Lower leg skin (tissue), 4 donors: ENCODE measurements at regions not wholly inside any gene's neighbourhood (a gene's known extent, or its start where the extent isn't known, plus 50 kb on each side); places are given as distances from the start of the nearest gene placed in this dataset.

Experiments
- DNase-seq, 2 donors: peaks; one replicate each; pipeline ENCODE4 v3.0.0-alpha.2; 2019; ENCODE audit warnings: low spot score in 2 of 2
- H3K4me3 ChIP-seq: fragments of 200-600 bp; sonication (generic); 2 replicates; pipeline ENCODE4 v1.5.1; 2017; ENCODE audit warnings: mild to moderate bottlenecking, low read depth; ENCODE audit not compliant: poor library complexity, severe bottlenecking
- POLR2A ChIP-seq, 2 donors: fragments of 450-650 bp; IDR thresholded peaks; one replicate each; pipeline ENCODE4 v1.6.1; 2016 to 2017; ENCODE audit warnings: antibody characterized with exemption in 2 of 2, mild to moderate bottlenecking in 1 of 2, moderate library complexity in 1 of 2
- WGBS, 2 donors: methylation state at CpG; one replicate each; pipeline ENCODE4 v1.1.5; 2018; 5-methylcytosine and 5-hydroxymethylcytosine counted together
- intact Hi-C: fragments of 100-400 bp; cut with DNase I; formaldehyde crosslinking; loops from one replicate; pipeline ENCODE4 v1.15.0; 2023; ENCODE audit warnings: low total_unique reads
- TF ChIP-seq, protein P1 (sequence below), 3 donors: fragments of 450-650 bp; IDR thresholded peaks; one replicate each; pipeline ENCODE4 v1.5.1; 2016; ENCODE audit warnings: antibody characterized with exemption in 3 of 3, mild to moderate bottlenecking in 3 of 3, moderate library complexity in 2 of 3

- TF ChIP-seq POLR2A (IDR thresholded peaks at IDR 0.05), result no peak
- TF ChIP-seq, protein P1, sequence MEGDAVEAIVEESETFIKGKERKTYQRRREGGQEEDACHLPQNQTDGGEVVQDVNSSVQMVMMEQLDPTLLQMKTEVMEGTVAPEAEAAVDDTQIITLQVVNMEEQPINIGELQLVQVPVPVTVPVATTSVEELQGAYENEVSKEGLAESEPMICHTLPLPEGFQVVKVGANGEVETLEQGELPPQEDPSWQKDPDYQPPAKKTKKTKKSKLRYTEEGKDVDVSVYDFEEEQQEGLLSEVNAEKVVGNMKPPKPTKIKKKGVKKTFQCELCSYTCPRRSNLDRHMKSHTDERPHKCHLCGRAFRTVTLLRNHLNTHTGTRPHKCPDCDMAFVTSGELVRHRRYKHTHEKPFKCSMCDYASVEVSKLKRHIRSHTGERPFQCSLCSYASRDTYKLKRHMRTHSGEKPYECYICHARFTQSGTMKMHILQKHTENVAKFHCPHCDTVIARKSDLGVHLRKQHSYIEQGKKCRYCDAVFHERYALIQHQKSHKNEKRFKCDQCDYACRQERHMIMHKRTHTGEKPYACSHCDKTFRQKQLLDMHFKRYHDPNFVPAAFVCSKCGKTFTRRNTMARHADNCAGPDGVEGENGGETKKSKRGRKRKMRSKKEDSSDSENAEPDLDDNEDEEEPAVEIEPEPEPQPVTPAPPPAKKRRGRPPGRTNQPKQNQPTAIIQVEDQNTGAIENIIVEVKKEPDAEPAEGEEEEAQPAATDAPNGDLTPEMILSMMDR (IDR thresholded peaks at IDR 0.05), result no peak
- intact Hi-C loops, result no loop called here
- no peak for DNase-seq
- WGBS, 2 donors, result 86% methylated on average over 3 of the region's 3 CpGs
- H3K4me3 ChIP-seq, result no peak overlapping the region
These were observed 303.6 kb downstream of the BARHL2 start for GRCh38 chr1:90413519-90413918.

DNA sequence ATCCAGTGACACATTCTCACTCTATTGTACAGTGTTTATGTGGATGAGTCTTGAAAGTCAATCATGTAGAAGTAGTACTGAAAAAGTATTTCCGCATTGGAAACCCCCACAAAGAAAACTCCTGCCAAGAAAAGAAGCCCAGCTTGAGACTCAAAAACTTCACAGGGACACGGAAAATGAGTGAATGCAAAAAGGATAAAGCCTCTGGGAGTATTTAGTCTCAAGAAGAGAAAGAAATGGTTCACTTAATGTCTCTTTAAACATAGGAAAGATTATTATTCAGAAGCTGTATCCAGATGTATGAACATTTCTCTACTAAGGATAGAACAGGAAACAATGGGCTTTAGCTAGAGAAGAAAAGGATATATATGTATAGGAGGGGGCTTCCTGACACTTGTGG, 304.5 kb downstream of the BARHL2 start:
- no peak for TF ChIP-seq POLR2A (IDR thresholded peaks at IDR 0.05)
- TF ChIP-seq, protein P1 (IDR thresholded peaks at IDR 0.05), result no peak
- 67 to 81% methylated on average over 2 of the region's 2 CpGs for WGBS, 2 donors
- intact Hi-C loops, result no loop called here
- H3K4me3 ChIP-seq, result no peak overlapping the region
- DNase-seq, result no peak

DNA sequence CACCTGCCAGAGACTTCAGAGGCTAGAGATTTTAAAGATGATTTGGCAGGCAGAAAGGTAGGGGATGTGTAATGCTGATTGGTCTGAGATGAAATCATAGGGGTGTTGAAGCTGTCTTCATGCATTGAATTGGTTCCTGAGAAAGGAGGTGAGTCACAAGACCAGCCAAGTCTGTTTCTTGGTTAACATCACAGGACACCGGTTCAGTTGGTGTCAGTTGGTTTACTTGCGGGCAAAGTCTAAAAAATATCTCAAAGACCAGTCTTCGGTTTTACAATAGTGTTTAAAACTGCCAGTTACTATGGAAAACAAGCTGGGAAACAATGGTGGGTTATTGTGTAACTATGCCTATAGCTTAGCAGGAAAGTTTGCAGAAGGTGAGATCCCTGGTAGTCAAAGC, 305.9 kb downstream of the BARHL2 start:
- 93 to 94% methylated on average over 3 of the region's 3 CpGs for WGBS, 2 donors
- intact Hi-C loops, result no loop called here
- no peak overlapping the region for H3K4me3 ChIP-seq
- TF ChIP-seq, protein P1 (IDR thresholded peaks at IDR 0.05), result no peak
- no peak for TF ChIP-seq POLR2A (IDR thresholded peaks at IDR 0.05)
- DNase-seq, result no peak

DNA sequence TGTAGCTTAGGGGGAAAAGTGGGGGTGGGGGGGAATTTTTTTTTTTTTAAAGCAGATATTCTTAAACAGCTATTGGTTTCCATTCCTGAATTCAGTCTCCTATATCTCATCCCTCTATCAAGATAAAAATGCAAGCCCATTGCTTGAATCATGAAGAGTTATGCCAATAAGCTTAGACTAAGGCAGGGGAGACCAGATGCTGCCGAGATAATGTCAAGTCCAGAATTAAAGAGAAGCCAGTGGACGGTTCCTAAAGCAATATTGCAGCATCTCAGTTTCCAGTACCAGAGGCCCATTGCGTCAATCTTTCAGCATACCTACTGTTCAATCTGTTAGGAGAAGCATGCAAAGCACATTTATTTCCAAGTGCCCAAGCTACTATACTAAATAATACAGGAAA, 309.4 kb downstream of the BARHL2 start:
- no peak overlapping the region for H3K4me3 ChIP-seq
- intact Hi-C loops, result no loop called here
- TF ChIP-seq, protein P1 (IDR thresholded peaks at IDR 0.05), result no peak
- no peak for TF ChIP-seq POLR2A (IDR thresholded peaks at IDR 0.05)
- DNase-seq, result no peak
- WGBS, 2 donors, result 80 to 95% methylated on average over 3 of the region's 3 CpGs

DNA sequence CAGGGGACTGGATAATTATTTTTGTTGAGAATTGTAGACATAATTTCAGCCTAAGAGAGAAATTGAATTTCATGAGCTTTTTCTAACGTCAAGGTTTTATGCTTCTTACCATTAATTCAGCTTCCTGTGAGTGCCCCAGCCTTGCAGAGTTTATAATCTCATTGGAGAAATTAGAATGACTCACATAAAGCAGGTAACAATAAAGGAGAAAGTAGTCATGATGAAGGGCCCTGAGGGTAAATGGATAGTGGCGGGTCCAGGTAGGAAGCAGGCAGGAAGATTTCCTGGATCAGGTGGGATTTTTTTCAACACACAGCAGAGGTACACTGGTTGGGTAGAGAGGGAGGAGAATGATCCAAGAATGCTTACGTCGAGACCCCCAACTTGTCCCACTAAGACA, 311.4 kb downstream of the BARHL2 start:
- no peak for DNase-seq
- WGBS, 2 donors, result 72 to 78% methylated on average over 4 of the region's 4 CpGs
- intact Hi-C loops, result no loop called here

More for the DNA sequence above, 311.4 kb downstream of the BARHL2 start:
- TF ChIP-seq POLR2A (IDR thresholded peaks at IDR 0.05), result no peak
- TF ChIP-seq, protein P1 (IDR thresholded peaks at IDR 0.05), result no peak
- no peak overlapping the region for H3K4me3 ChIP-seq
